Breast epithelium (tissue), 3 donors: ENCODE measurements at regions not wholly inside any gene's neighbourhood (a gene's known extent, or its start where the extent isn't known, plus 50 kb on each side); places are given as distances from the start of the nearest gene placed in this dataset.

Experiments used
- CTCF ChIP-seq, 3 donors: fragments of 450-650 bp; IDR thresholded peaks; one replicate each; pipeline ENCODE4 v1.5.1; 2016 to 2017; ENCODE audit warnings: antibody characterized with exemption in 3 of 3, mild to moderate bottlenecking in 3 of 3, moderate library complexity in 3 of 3
- POLR2AphosphoS5 ChIP-seq, 3 donors: sonication (generic); formaldehyde crosslinking; IDR thresholded peaks; one replicate each; pipeline ENCODE4 v1.6.1; 2017; ENCODE audit warnings: antibody characterized with exemption in 3 of 3

GRCh38 chr10:111545861-111546605 lies 469.2 kb downstream of the ADRA2A start:
- TF ChIP-seq CTCF (IDR thresholded peaks at IDR 0.05): no peak
- TF ChIP-seq POLR2AphosphoS5 (IDR thresholded peaks at IDR 0.05): peak in 1 of 3 donors; percentile 26
